ENCODE measurements at regions not wholly inside any gene's neighbourhood (a gene's known extent, or its start where the extent isn't known, plus 50 kb on each side); places are given as distances from the start of the nearest gene placed in this dataset.

DNA sequence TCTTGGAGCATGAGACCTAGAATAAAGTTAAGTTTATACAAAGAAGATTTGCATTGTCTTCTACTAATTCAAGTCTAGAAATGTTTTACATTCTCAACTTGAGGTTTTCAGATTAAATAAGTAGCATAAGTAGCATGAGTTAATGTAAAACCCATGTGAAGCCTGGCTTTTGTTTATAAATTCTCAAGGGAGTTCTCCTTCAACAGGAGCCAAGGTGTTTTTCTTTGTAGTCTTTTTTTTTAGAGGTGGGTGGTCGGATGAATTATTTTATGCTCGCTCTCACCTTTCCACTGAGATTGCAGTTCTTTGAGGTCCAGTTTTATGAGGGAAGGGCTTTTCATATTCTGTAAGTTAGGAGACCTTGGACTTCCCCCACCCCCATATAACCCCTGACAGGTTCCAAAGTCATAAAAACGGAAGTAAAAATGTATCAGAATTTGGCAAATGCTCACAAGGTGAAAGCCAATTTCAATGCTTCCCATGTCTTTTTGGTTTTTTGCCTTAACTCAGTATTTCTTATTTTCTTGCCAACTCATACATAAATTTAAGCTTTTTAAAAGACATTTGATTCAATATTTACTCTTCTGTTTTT, 244.3 kb upstream of the ASCC3 start:
- TF ChIP-seq, protein P1, sequence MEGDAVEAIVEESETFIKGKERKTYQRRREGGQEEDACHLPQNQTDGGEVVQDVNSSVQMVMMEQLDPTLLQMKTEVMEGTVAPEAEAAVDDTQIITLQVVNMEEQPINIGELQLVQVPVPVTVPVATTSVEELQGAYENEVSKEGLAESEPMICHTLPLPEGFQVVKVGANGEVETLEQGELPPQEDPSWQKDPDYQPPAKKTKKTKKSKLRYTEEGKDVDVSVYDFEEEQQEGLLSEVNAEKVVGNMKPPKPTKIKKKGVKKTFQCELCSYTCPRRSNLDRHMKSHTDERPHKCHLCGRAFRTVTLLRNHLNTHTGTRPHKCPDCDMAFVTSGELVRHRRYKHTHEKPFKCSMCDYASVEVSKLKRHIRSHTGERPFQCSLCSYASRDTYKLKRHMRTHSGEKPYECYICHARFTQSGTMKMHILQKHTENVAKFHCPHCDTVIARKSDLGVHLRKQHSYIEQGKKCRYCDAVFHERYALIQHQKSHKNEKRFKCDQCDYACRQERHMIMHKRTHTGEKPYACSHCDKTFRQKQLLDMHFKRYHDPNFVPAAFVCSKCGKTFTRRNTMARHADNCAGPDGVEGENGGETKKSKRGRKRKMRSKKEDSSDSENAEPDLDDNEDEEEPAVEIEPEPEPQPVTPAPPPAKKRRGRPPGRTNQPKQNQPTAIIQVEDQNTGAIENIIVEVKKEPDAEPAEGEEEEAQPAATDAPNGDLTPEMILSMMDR (IDR thresholded peaks at IDR 0.05 in 4 of 5, conservative IDR thresholded peaks at IDR 0.05 in 1 of 5), result no peak
- no peak for TF ChIP-seq POLR2A (IDR thresholded peaks at IDR 0.05)

Data from gastrocnemius medialis (tissue), 4 donors.